ENCODE measurements at regions not wholly inside any gene's neighbourhood (a gene's known extent, or its start where the extent isn't known, plus 50 kb on each side); places are given as distances from the start of the nearest gene placed in this dataset.

GRCh38 chr16:86019446-86020047 lies 120.6 kb downstream of the IRF8 start:
- H3K36me3 ChIP-seq (ENCODE audit: control insufficient read depth in 2 of 2, insufficient read depth in 2 of 2, low read length in 1 of 2), result no peaks in the 10 kb centered on the region
- peaks cover 17% of the 10 kb centered on the region; the same call in 2 of the 3 replicates for H3K9me3 ChIP-seq (replicated peaks; ENCODE audit: control insufficient read depth, insufficient read depth, low read length)
- ATAC-seq, result no peak
- ChIA-PET CTCF (interaction anchor here (17.2 kb wide), 1 partner anchor 198 kb away, joined by 345 read pairs; no protein-coding TSS in a partner anchor), POLR2A (no interaction called here), RAD21 (ENCODE audit: unreplicated experiment) (no interaction called here), SMC1A (ENCODE audit: uncharacterized antibody, unreplicated experiment) (interaction anchor here (1.1 to 16.1 kb wide), 2 partner anchors 33 to 198 kb away, joined by 4 to 229 read pairs; no protein-coding TSS in a partner anchor)
- TF ChIP-seq CHD2 (IDR thresholded peaks at IDR 0.05; ENCODE audit: borderline replicate concordance, low read depth, low read length) (no peak), RAD21 (IDR thresholded peaks at IDR 0.05; ENCODE audit: insufficient read depth, low read depth, low read length) (0 out of 2 replicates have a peak, but pooled peaks have one; percentile 12), FOXK2 (IDR thresholded peaks at IDR 0.05) (no peak), BCL11A (IDR thresholded peaks at IDR 0.05; ENCODE audit: low read depth, low read length) (no peak), SREBF1 (IDR thresholded peaks at IDR 0.05; ENCODE audit: low read length) (no peak), MYC (IDR thresholded peaks at IDR 0.05; ENCODE audit: insufficient read depth, insufficient read length, insufficient replicate concordance, low read length, severe bottlenecking) (no peak), CHD4 (IDR thresholded peaks at IDR 0.05) (no peak), SKIL (IDR thresholded peaks at IDR 0.05; ENCODE audit: low read depth, poor library complexity, severe bottlenecking) (no peak), IRF4 (IDR thresholded peaks at IDR 0.05; ENCODE audit: low read depth, low read length) (no peak), CBX5 (IDR thresholded peaks at IDR 0.05; ENCODE audit: low read depth) (peak; percentile 53; the same call in 1 of the 2 replicates), SMARCA5 (IDR thresholded peaks at IDR 0.05) (no peak), HDAC2 (IDR thresholded peaks at IDR 0.05) (no peak)
- TF ChIP-seq, protein P1, sequence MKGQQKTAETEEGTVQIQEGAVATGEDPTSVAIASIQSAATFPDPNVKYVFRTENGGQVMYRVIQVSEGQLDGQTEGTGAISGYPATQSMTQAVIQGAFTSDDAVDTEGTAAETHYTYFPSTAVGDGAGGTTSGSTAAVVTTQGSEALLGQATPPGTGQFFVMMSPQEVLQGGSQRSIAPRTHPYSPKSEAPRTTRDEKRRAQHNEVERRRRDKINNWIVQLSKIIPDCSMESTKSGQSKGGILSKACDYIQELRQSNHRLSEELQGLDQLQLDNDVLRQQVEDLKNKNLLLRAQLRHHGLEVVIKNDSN (IDR thresholded peaks at IDR 0.05; ENCODE audit: borderline replicate concordance, extremely low read length, insufficient read depth, low read depth, low read length), result no peak
- TF ChIP-seq, protein P2, sequence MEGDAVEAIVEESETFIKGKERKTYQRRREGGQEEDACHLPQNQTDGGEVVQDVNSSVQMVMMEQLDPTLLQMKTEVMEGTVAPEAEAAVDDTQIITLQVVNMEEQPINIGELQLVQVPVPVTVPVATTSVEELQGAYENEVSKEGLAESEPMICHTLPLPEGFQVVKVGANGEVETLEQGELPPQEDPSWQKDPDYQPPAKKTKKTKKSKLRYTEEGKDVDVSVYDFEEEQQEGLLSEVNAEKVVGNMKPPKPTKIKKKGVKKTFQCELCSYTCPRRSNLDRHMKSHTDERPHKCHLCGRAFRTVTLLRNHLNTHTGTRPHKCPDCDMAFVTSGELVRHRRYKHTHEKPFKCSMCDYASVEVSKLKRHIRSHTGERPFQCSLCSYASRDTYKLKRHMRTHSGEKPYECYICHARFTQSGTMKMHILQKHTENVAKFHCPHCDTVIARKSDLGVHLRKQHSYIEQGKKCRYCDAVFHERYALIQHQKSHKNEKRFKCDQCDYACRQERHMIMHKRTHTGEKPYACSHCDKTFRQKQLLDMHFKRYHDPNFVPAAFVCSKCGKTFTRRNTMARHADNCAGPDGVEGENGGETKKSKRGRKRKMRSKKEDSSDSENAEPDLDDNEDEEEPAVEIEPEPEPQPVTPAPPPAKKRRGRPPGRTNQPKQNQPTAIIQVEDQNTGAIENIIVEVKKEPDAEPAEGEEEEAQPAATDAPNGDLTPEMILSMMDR (IDR thresholded peaks at IDR 0.05 in 2 of 3, conservative IDR thresholded peaks at IDR 0.05 in 1 of 3; ENCODE audit: control insufficient read depth in 2 of 3, extremely low read depth in 1 of 3, insufficient read depth in 1 of 3, low read depth in 3 of 3, low read length in 3 of 3), result peak; percentile 7 to 32 (median 30); a peak in 1 of 6 replicates
- in situ Hi-C loops (cut with MboI) (loop anchor here (5.0 to 10.0 kb wide), 2 partner anchors 115 to 197 kb away; no protein-coding TSS in a partner anchor), intact Hi-C loops (cut with micrococcal nuclease; ENCODE audit: unreplicated experiment) (loop anchor here (5.0 kb wide), 1 partner anchor 42 kb away; no protein-coding TSS in a partner anchor)
- DNase-seq (ENCODE audit: low read depth, low spot score), result no peak
- H2AFZ ChIP-seq (ENCODE audit: control insufficient read depth, low read depth, low read length), result no peak overlapping the region
- no peak overlapping the region for H3K27ac ChIP-seq (ENCODE audit: control insufficient read depth, insufficient read depth)
- H3K9ac ChIP-seq (ENCODE audit: control insufficient read depth, insufficient read depth, low read length), result no peak overlapping the region
- H4K20me1 ChIP-seq (ENCODE audit: control insufficient read depth, insufficient read depth), result no peaks in the 10 kb centered on the region
- BruUV-seq (replicated peaks), result no TSS peak
- H3K79me2 ChIP-seq (ENCODE audit: control insufficient read depth, insufficient read depth, low read length), result no peaks in the 10 kb centered on the region
- H3K4me3 ChIP-seq, result no peak overlapping the region
- H3K4me1 ChIP-seq (ENCODE audit: control insufficient read depth, insufficient read depth, low read length), result peaks cover 7% of the 10 kb centered on the region
- WGBS (ENCODE audit: insufficient coverage, insufficient replicate concordance, low lambda C conversion rate, missing lambda C conversion rate), result 56% methylated on average over 14 of the region's 14 CpGs
- H3K4me2 ChIP-seq (ENCODE audit: control insufficient read depth, insufficient read depth), result no peak overlapping the region
- no peaks in the 10 kb centered on the region for H3K27me3 ChIP-seq (replicated peaks in 1 of 2; ENCODE audit: control insufficient read depth in 2 of 2, insufficient read depth in 2 of 2, low read length in 1 of 2)
- FAIRE-seq, result no peak

All from GM12878 (cell line).